ENCODE measurements at regions not wholly inside any gene's neighbourhood (a gene's known extent, or its start where the extent isn't known, plus 50 kb on each side); places are given as distances from the start of the nearest gene placed in this dataset.

DNA sequence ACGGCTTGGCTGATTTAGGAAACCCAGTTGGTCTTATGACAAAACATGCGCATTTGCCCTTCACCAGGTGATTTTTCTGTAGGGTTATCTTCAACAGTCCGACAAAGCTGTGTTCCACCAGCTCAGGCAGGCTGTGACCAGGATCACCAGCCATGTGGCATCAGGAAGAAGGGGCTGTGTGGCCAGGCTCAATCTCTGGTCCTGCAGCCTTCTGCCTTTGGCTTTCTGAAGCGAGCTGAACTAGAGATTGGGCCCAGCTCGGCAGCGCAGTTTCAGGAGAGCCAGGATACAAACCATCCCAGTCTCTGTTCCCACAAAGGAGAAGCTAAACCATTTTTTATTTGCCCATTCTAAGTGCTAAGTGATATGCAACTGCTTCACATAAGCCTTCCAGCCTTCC lies 282.3 kb downstream of the SOX11 start:
- TF ChIP-seq, protein P1, sequence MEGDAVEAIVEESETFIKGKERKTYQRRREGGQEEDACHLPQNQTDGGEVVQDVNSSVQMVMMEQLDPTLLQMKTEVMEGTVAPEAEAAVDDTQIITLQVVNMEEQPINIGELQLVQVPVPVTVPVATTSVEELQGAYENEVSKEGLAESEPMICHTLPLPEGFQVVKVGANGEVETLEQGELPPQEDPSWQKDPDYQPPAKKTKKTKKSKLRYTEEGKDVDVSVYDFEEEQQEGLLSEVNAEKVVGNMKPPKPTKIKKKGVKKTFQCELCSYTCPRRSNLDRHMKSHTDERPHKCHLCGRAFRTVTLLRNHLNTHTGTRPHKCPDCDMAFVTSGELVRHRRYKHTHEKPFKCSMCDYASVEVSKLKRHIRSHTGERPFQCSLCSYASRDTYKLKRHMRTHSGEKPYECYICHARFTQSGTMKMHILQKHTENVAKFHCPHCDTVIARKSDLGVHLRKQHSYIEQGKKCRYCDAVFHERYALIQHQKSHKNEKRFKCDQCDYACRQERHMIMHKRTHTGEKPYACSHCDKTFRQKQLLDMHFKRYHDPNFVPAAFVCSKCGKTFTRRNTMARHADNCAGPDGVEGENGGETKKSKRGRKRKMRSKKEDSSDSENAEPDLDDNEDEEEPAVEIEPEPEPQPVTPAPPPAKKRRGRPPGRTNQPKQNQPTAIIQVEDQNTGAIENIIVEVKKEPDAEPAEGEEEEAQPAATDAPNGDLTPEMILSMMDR (IDR thresholded peaks at IDR 0.05; ENCODE audit: insufficient read depth, low read depth, low read length): no peak
- no peak for TF ChIP-seq EZH2 (IDR thresholded peaks at IDR 0.05; ENCODE audit: insufficient read depth, low read length)
